Glutamatergic neuron (in vitro differentiated cells): ENCODE measurements at regions not wholly inside any gene's neighbourhood (a gene's known extent, or its start where the extent isn't known, plus 50 kb on each side); places are given as distances from the start of the nearest gene placed in this dataset.
A peak's percentile ranks its signal among the peaks of the same experiment; 100 is the strongest.

Experiments used
- DNase-seq: peaks from one replicate; pipeline ENCODE4 v3.0.0; 2022
- H3K27ac Mint-ChIP-seq: one replicate; pipeline ENCODE4 v1.8.0; 2020; ENCODE audit warnings: mild to moderate bottlenecking, mixed read lengths, inconsistent platforms; ENCODE audit not compliant: unreplicated experiment
- H3K27me3 Mint-ChIP-seq: one replicate; pipeline ENCODE4 v1.8.0; 2020; ENCODE audit warnings: mild to moderate bottlenecking, moderate library complexity, mixed read lengths, inconsistent platforms; ENCODE audit not compliant: unreplicated experiment
- H3K36me3 Mint-ChIP-seq: one replicate; pipeline ENCODE4 v1.8.0; 2020; ENCODE audit warnings: mild to moderate bottlenecking, mixed read lengths, inconsistent platforms; ENCODE audit not compliant: unreplicated experiment
- H3K4me1 Mint-ChIP-seq: one replicate; pipeline ENCODE4 v1.8.0; 2020; ENCODE audit warnings: mild to moderate bottlenecking, low read depth, mixed read lengths, inconsistent platforms; ENCODE audit not compliant: unreplicated experiment
- H3K4me3 Mint-ChIP-seq: one replicate; pipeline ENCODE4 v1.8.0; 2020; ENCODE audit warnings: mild to moderate bottlenecking, mixed read lengths, inconsistent platforms; ENCODE audit not compliant: unreplicated experiment
- H3K9me3 Mint-ChIP-seq: one replicate; pipeline ENCODE4 v1.8.0; 2020; ENCODE audit warnings: mild to moderate bottlenecking, moderate library complexity, mixed read lengths, inconsistent platforms; ENCODE audit not compliant: unreplicated experiment
- TF ChIP-seq, protein P1 (sequence below): fragments of 200-600 bp; sonication (generic); IDR thresholded peaks from one replicate; pipeline ENCODE4 v1.5.0; 2021; ENCODE audit not compliant: partially characterized antibody, unreplicated experiment

- no peak overlapping the region for H3K4me3 Mint-ChIP-seq
- no peaks in the 10 kb centered on the region for H3K9me3 Mint-ChIP-seq
- no peak overlapping the region for H3K27ac Mint-ChIP-seq
These were observed 155.7 kb upstream of the GPRIN3 start for GRCh38 chr4:89463341-89463740.

GRCh38 chr4:89447543-89447942 is 139.9 kb upstream of the GPRIN3 start:
- Mint-ChIP-seq H3K4me1 (no peaks in the 10 kb centered on the region), H3K4me3 (no peak overlapping the region), H3K27ac (no peak overlapping the region), H3K36me3 (peaks cover 22% of the 10 kb centered on the region), H3K9me3 (peaks cover 10% of the 10 kb centered on the region), H3K27me3 (peaks cover 2% of the 10 kb centered on the region)
- TF ChIP-seq, protein P1, sequence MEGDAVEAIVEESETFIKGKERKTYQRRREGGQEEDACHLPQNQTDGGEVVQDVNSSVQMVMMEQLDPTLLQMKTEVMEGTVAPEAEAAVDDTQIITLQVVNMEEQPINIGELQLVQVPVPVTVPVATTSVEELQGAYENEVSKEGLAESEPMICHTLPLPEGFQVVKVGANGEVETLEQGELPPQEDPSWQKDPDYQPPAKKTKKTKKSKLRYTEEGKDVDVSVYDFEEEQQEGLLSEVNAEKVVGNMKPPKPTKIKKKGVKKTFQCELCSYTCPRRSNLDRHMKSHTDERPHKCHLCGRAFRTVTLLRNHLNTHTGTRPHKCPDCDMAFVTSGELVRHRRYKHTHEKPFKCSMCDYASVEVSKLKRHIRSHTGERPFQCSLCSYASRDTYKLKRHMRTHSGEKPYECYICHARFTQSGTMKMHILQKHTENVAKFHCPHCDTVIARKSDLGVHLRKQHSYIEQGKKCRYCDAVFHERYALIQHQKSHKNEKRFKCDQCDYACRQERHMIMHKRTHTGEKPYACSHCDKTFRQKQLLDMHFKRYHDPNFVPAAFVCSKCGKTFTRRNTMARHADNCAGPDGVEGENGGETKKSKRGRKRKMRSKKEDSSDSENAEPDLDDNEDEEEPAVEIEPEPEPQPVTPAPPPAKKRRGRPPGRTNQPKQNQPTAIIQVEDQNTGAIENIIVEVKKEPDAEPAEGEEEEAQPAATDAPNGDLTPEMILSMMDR, result no peak
- DNase-seq, result no peak

More at GRCh38 chr4:89463341-89463740, 155.7 kb upstream of the GPRIN3 start:
- DNase-seq, result no peak
- Mint-ChIP-seq H3K27me3 (no peaks in the 10 kb centered on the region), H3K4me1 (no peaks in the 10 kb centered on the region), H3K36me3 (no peaks in the 10 kb centered on the region)
- TF ChIP-seq, protein P1, result no peak

DNA sequence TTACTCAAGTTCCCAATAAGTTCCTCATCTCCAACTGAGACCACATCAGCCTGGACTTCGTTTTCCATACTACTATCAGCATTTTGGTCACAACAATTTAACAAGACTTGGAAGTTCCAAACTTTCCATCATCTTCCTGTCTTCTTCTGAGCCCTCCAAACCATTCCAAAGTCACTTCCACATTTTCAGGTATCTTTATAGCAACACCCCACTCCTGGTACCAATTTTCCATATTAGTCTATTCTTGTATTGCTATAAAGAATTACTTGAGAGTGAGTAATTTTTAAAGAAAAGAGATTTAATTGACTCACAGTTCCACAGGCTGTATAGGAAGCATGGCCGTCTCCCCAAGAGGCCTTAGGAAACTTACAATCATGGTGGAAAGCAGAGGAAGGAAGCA is 138.6 kb upstream of the GPRIN3 start:
- Mint-ChIP-seq H3K27me3 (peaks cover 2% of the 10 kb centered on the region), H3K4me3 (no peak overlapping the region), H3K4me1 (no peaks in the 10 kb centered on the region), H3K27ac (no peak overlapping the region), H3K9me3 (peaks cover 10% of the 10 kb centered on the region), H3K36me3 (peaks cover 22% of the 10 kb centered on the region)
- DNase-seq, result no peak
- TF ChIP-seq, protein P1, result no peak

- Mint-ChIP-seq H3K36me3 (peaks cover 3% of the 10 kb centered on the region), H3K27me3 (no peaks in the 10 kb centered on the region), H3K27ac (peak overlapping the region; percentile 39), H3K4me1 (no peaks in the 10 kb centered on the region), H3K9me3 (no peaks in the 10 kb centered on the region), H3K4me3 (no peak overlapping the region)
- TF ChIP-seq, protein P1, result no peak
- DNase-seq, result no peak
These were observed 131.9 kb upstream of the GPRIN3 start for GRCh38 chr4:89439533-89439932.

DNA sequence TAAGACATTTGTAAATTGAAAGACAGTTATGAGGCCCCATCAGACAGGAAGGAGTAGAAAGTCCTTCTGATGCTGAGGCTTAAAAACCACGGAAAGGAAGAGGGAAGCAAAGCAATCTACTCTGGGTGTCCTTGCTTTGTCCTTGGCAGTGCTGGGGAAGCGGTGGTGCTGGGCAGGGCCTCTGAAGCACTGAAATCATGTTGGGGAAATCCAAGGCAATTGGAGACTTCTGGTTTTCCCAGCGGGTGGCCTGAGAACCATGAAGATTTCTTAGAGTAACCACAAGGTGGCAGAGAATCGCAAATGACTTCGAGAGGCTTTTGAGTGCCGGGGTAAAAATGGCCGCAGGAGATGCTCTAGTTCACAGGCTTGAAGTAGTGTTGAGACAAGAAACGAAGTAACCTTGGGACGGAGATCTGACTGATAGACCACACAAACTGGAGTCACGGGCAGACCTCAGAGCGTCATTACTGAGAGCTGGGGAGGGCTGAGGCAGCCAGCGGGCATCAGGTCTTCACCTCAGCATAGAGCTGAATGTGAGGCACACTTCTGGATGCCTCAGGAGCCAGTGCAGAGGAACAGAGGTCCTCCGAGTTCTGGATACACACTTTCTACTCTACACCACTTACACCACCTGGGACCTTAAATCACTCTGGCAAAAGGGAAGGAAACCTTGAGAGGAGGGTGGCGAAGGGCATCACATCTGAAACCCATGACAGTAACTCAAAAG is 130.7 kb upstream of the GPRIN3 start:
- no peaks in the 10 kb centered on the region for H3K27me3 Mint-ChIP-seq
- no peak overlapping the region for H3K4me3 Mint-ChIP-seq
- H3K27ac Mint-ChIP-seq, result no peak overlapping the region
- no peaks in the 10 kb centered on the region for H3K9me3 Mint-ChIP-seq
- TF ChIP-seq, protein P1, result peak; percentile 57
- DNase-seq, result peak; percentile 41
- H3K36me3 Mint-ChIP-seq, result no peaks in the 10 kb centered on the region
- peaks cover 10% of the 10 kb centered on the region for H3K4me1 Mint-ChIP-seq
